Hepatocyte (in vitro differentiated cells): ENCODE measurements at regions not wholly inside any gene's neighbourhood (a gene's known extent, or its start where the extent isn't known, plus 50 kb on each side); places are given as distances from the start of the nearest gene placed in this dataset.

Experiments
- DNase-seq: peaks from one replicate; pipeline ENCODE4 v3.0.0-alpha.2; 2016; ENCODE audit warnings: low spot score
- H2AFZ ChIP-seq: fragments of 200-600 bp; sonication (generic); 2 replicates; pipeline ENCODE4 v1.6.0; 2016; ENCODE audit warnings: antibody characterized with exemption, mild to moderate bottlenecking
- H3K27ac ChIP-seq: fragments of 200-600 bp; sonication (generic); 2 replicates; pipeline ENCODE4 v1.5.1; 2016; ENCODE audit warnings: mild to moderate bottlenecking
- H3K27me3 ChIP-seq: fragments of 200-600 bp; sonication (generic); 2 replicates; pipeline ENCODE4 v1.6.1; 2016
- H3K36me3 ChIP-seq: fragments of 200-600 bp; sonication (generic); replicated peaks from 2 replicates; pipeline ENCODE4 v1.5.1; 2016; ENCODE audit warnings: low read depth; ENCODE audit not compliant: insufficient read depth
- H3K4me1 ChIP-seq: fragments of 200-600 bp; sonication (generic); 2 replicates; pipeline ENCODE4 v1.5.1; 2016; ENCODE audit warnings: mild to moderate bottlenecking, moderate library complexity; ENCODE audit not compliant: insufficient read depth
- H3K4me2 ChIP-seq: fragments of 200-600 bp; sonication (generic); 2 replicates; pipeline ENCODE4 v1.6.0; 2016
- H3K4me3 ChIP-seq: fragments of 200-600 bp; sonication (generic); 2 replicates; pipeline ENCODE4 v1.5.1; 2016; ENCODE audit warnings: mild to moderate bottlenecking
- H3K79me2 ChIP-seq: fragments of 200-600 bp; sonication (generic); 2 replicates; pipeline ENCODE4 v1.6.0; 2017; ENCODE audit warnings: mild to moderate bottlenecking
- H3K9me2 ChIP-seq: fragments of 200-600 bp; sonication (generic); replicated peaks from 2 replicates; pipeline ENCODE4 v1.6.0; 2017; ENCODE audit warnings: mild to moderate bottlenecking; ENCODE audit not compliant: insufficient read depth
- H3K9me3 ChIP-seq: fragments of 200-600 bp; sonication (generic); 2 replicates; pipeline ENCODE4 v1.5.1; 2016; ENCODE audit warnings: low read depth, mild to moderate bottlenecking
- H4K20me1 ChIP-seq: fragments of 200-600 bp; sonication (generic); 2 replicates; pipeline ENCODE4 v1.6.0; 2016; ENCODE audit warnings: mild to moderate bottlenecking; ENCODE audit not compliant: insufficient read depth, poor library complexity, severe bottlenecking
- CTCF ChIP-seq: fragments of 200-600 bp; sonication (generic); IDR thresholded peaks from 2 replicates; pipeline ENCODE4 v1.5.1; 2016; ENCODE audit warnings: antibody characterized with exemption, mild to moderate bottlenecking; ENCODE audit not compliant: poor library complexity
- EZH2 ChIP-seq: fragments of 200-600 bp; sonication (generic); IDR thresholded peaks from 2 replicates; pipeline ENCODE4 v1.6.1; 2016; ENCODE audit warnings: antibody characterized with exemption, mild to moderate bottlenecking, borderline replicate concordance
- EZH2phosphoT487 ChIP-seq: fragments of 200-600 bp; sonication (generic); IDR thresholded peaks from one replicate; pipeline ENCODE4 v1.6.1; 2018; ENCODE audit warnings: antibody characterized with exemption, mild to moderate bottlenecking, low read depth, moderate library complexity; ENCODE audit not compliant: unreplicated experiment, severe bottlenecking
- WGBS: methylation state at CpG from one replicate; pipeline ENCODE4 v1.1.6; 2016; ENCODE audit warnings: low lambda C conversion rate; ENCODE audit errors: missing lambda C conversion rate; 5-methylcytosine and 5-hydroxymethylcytosine counted together

- H3K27ac ChIP-seq, result no peak overlapping the region
- H3K4me3 ChIP-seq, result no peak overlapping the region
- no peaks in the 10 kb centered on the region for H3K36me3 ChIP-seq
- no peaks in the 10 kb centered on the region for H3K79me2 ChIP-seq
- no peaks in the 10 kb centered on the region for H4K20me1 ChIP-seq
- no peak for DNase-seq
- no peak for TF ChIP-seq EZH2
- no peak for TF ChIP-seq EZH2phosphoT487
- TF ChIP-seq CTCF, result no peak
- H3K4me1 ChIP-seq, result peaks cover 4% of the 10 kb centered on the region
- no peak overlapping the region for H3K4me2 ChIP-seq
- H3K9me3 ChIP-seq, result no peaks in the 10 kb centered on the region
- H3K9me2 ChIP-seq, result no peaks in the 10 kb centered on the region
- H3K27me3 ChIP-seq, result no peaks in the 10 kb centered on the region
- H2AFZ ChIP-seq, result no peak overlapping the region
These were observed 408.1 kb upstream of the UBE2E3 start for GRCh38 chr2:180572346-180572745.

DNA sequence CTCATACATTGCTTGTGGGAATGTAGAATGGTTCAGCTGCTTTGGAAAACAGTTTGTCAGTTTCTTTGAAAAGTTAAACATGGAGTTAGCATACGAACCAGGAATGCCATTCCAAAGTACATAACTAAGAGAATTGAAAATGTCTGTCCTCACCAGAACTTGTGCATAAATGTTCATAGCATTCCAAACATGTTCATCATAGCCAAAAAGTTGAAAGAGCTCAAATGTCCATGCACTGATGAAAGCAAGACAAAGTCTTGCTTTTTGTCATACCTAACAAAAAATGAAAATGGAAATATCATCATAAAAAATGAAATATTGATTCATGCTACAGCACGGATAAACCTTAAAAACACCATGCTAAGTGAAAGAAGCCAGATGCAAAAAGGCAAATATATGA, 408.8 kb upstream of the UBE2E3 start:
- Histone ChIP-seq H3K9me3 (no peaks in the 10 kb centered on the region), H3K9me2 (no peaks in the 10 kb centered on the region), H3K36me3 (no peaks in the 10 kb centered on the region), H3K4me3 (no peak overlapping the region), H3K79me2 (no peaks in the 10 kb centered on the region), H3K27ac (no peak overlapping the region), H3K27me3 (no peaks in the 10 kb centered on the region), H2AFZ (peak overlapping the region; percentile 13), H4K20me1 (no peaks in the 10 kb centered on the region), H3K4me2 (no peak overlapping the region), H3K4me1 (peaks cover 4% of the 10 kb centered on the region)
- TF ChIP-seq CTCF (no peak), EZH2 (no peak), EZH2phosphoT487 (no peak)
- no peak for DNase-seq
- 62% methylated on average over 2 of the region's 2 CpGs for WGBS

DNA sequence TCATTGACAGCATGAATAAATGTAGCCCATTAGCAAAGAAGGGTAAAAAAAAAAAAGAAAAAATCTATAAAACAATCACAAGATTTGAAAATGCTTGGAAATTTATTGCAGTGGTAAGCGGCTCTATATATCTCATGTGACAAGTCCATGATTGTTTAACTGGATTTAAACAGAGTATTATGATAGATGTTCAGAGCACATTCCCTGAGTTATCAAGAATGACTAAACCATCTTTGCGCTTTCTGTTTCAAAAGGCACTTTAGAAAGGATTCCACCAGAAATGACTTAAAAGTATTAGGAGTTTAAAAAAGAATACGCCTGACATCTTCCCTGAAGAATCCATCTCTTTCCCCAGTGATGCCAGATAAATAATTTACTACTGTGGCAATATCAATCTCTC, 409.5 kb upstream of the UBE2E3 start:
- Histone ChIP-seq H3K4me1 (peaks cover 4% of the 10 kb centered on the region), H3K9me3 (no peaks in the 10 kb centered on the region), H3K4me2 (no peak overlapping the region), H3K27me3 (no peaks in the 10 kb centered on the region), H3K79me2 (no peaks in the 10 kb centered on the region), H3K9me2 (no peaks in the 10 kb centered on the region), H2AFZ (peak overlapping the region; percentile 13), H4K20me1 (no peaks in the 10 kb centered on the region), H3K36me3 (no peaks in the 10 kb centered on the region), H3K27ac (no peak overlapping the region), H3K4me3 (no peak overlapping the region)
- no peak for TF ChIP-seq EZH2phosphoT487
- no peak for TF ChIP-seq EZH2
- no peak for TF ChIP-seq CTCF
- no peak for DNase-seq
- WGBS, result 72% methylated on average over 3 of the region's 3 CpGs

DNA sequence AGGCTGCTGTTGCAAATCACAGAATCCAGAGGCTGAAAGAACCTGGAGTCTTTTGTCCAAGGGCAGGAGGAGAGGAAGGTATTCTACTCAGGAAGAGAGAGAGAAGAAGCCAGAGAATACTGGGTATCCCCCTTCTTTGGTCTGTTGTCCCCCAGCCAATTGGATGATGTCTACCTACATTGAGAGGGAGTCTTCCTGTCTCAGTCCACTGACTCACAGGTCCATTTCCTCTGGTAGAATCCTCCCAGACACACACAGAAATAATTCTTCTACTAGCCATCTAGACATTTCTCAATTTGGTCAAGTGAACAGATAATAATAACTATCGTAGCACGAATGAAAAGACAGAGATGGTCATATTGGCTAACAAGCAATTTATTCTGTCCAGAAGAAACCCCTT, 416.4 kb upstream of the UBE2E3 start:
- Histone ChIP-seq H3K9me2 (no peaks in the 10 kb centered on the region), H4K20me1 (no peaks in the 10 kb centered on the region), H3K27ac (no peak overlapping the region), H3K27me3 (no peaks in the 10 kb centered on the region), H3K36me3 (no peaks in the 10 kb centered on the region), H3K4me1 (no peaks in the 10 kb centered on the region), H3K4me3 (no peak overlapping the region), H3K79me2 (no peaks in the 10 kb centered on the region), H3K4me2 (no peak overlapping the region), H3K9me3 (no peaks in the 10 kb centered on the region), H2AFZ (no peak overlapping the region)
- no peak for DNase-seq
- TF ChIP-seq EZH2phosphoT487, result no peak
- TF ChIP-seq CTCF, result no peak
- no peak for TF ChIP-seq EZH2
- 99% methylated on average over 2 of the region's 2 CpGs for WGBS
